ENCODE measurements at regions not wholly inside any gene's neighbourhood (a gene's known extent, or its start where the extent isn't known, plus 50 kb on each side); places are given as distances from the start of the nearest gene placed in this dataset.
A peak's percentile ranks its signal among the peaks of the same experiment; 100 is the strongest.

DNA sequence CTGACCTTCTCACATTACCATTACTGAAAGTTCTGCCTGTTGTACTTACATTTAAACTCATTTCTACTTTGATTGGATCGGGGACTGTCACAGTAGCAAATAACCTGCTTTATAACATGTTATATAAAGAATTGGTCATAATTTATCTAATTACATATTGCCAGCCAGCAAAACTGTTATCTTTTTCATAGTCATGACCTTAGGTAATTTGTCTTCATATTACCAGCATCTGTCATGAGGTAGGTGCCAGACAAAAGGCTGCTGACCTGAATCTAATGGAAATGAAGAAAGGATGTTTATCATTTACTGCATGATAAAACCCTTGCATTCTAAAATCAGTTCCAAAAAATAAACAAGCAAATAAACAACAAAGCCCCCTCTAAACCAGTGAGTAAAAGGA, 89.4 kb upstream of the LRP1B start:
- DNase-seq = no peak

- no peak for DNase-seq
Measured at GRCh38 chr2:142218471-142218870, 87.7 kb upstream of the LRP1B start.

- DNase-seq = no peak
Measured at GRCh38 chr2:142217804-142218203, 87.0 kb upstream of the LRP1B start.

DNA sequence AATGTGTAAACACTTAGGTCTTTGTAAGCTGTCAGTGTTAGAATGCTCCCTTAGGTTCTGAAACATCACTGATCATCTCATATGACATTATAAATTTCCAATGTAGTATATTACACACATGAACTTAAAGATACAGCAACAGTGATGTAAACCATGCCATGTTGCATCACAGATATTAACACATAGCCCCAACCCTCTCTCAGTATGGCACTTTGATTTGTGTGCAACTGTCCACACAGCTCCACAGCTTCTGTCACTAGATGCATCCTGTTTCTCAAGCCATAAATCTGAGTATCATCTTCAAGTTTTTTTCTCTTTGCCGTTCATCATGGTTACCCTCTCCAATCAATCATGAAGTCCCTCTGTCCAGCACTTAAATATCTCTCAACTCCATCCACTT, 69.2 kb upstream of the LRP1B start:
- no peak for DNase-seq

GRCh38 chr2:142199073-142199472, 68.3 kb upstream of the LRP1B start:
- DNase-seq = no peak

- DNase-seq = no peak
Measured at GRCh38 chr2:142190805-142191204, 60.0 kb upstream of the LRP1B start.

GRCh38 chr2:142189501-142189900, 58.7 kb upstream of the LRP1B start:
- no peak for DNase-seq

- DNase-seq = no peak
Measured at GRCh38 chr2:142188562-142188961, 57.7 kb upstream of the LRP1B start.

DNA sequence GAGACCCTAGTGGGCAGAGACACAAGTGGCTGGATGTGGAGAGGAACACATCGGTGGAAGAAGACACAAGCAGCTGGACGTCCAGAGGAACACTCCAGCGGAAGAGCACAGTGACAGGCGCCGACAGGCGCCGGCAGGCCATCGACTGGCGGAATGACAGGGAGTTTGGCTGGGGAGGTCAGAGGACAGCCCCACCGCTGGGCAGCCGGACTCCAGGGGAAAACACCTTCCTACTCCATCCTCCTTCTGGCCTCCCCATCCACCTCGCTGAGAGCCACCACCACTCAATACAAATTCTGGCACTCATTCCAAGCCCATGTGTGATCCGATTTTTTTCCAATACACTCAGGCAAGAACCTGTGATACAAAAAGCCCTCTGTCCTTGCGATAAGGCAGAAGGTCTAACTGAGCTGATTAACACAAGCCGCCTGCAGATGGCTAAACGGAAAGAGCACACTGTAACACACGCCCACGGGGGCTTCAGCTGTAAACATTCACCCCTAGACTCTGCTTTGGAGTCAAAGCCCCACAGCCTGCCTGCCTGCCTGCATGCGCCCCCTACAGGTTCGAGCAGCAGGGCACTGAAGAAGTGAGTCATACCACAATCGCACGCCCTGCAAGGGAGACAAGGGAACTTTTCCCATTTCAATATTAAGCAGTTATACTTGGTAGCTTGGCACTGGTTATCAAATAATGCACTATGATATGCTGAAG, 50.2 kb upstream of the LRP1B start:
- peak in 1 of 2 donors; percentile 30 for DNase-seq
